ENCODE measurements at regions not wholly inside any gene's neighbourhood (a gene's known extent, or its start where the extent isn't known, plus 50 kb on each side); places are given as distances from the start of the nearest gene placed in this dataset.
A peak's percentile ranks its signal among the peaks of the same experiment; 100 is the strongest.
"Not testable (repeated sequence)": the region's sequence is repeated elsewhere in the genome, so short reads cannot be mapped to it uniquely, and the experiment has no call there.

- Mint-ChIP-seq H3K4me1 (peaks cover 4% of the 10 kb centered on the region), H3K4me3 (no peak overlapping the region), H3K27me3 (ENCODE audit: low read depth) (no peaks in the 10 kb centered on the region), H3K9me3 (no peaks in the 10 kb centered on the region), H3K27ac (no peak overlapping the region), H3K36me3 (ENCODE audit: low read depth) (no peaks in the 10 kb centered on the region)
- no peak for TF ChIP-seq CTCF (IDR thresholded peaks at IDR 0.05; ENCODE audit: unreplicated experiment in 3 of 3)
Observed at GRCh38 chr3:75342425-75342824, 321.7 kb upstream of the FRG2C start.

GRCh38 chr3:75350536-75350935 lies 313.6 kb upstream of the FRG2C start:
- H3K27ac Mint-ChIP-seq; H3K4me3 Mint-ChIP-seq; H3K4me1 Mint-ChIP-seq; H3K36me3 Mint-ChIP-seq (ENCODE audit: low read depth); H3K9me3 Mint-ChIP-seq: not testable (repeated sequence)
- H3K27me3 Mint-ChIP-seq (ENCODE audit: low read depth) = peaks cover 13% of the 10 kb centered on the region

- not testable (repeated sequence) for H3K4me3 Mint-ChIP-seq; H3K4me1 Mint-ChIP-seq; H3K36me3 Mint-ChIP-seq (ENCODE audit: low read depth); H3K9me3 Mint-ChIP-seq; H3K27me3 Mint-ChIP-seq (ENCODE audit: low read depth); H3K27ac Mint-ChIP-seq
Observed at GRCh38 chr3:75362086-75362784, 301.9 kb upstream of the FRG2C start.

GRCh38 chr3:75372964-75373363 lies 291.2 kb upstream of the FRG2C start:
- H3K27me3 Mint-ChIP-seq (ENCODE audit: low read depth) = peaks cover 18% of the 10 kb centered on the region
- not testable (repeated sequence) for H3K4me1 Mint-ChIP-seq

GRCh38 chr3:75379840-75380239 lies 284.3 kb upstream of the FRG2C start:
- H3K27ac Mint-ChIP-seq; H3K36me3 Mint-ChIP-seq (ENCODE audit: low read depth); H3K9me3 Mint-ChIP-seq; H3K4me3 Mint-ChIP-seq; H3K4me1 Mint-ChIP-seq; H3K27me3 Mint-ChIP-seq (ENCODE audit: low read depth): not testable (repeated sequence)

More at GRCh38 chr3:75372964-75373363, 291.2 kb upstream of the FRG2C start:
- not testable (repeated sequence) for H3K36me3 Mint-ChIP-seq (ENCODE audit: low read depth); H3K27ac Mint-ChIP-seq; H3K4me3 Mint-ChIP-seq
- H3K9me3 Mint-ChIP-seq = peaks cover 11% of the 10 kb centered on the region

GRCh38 chr3:75380276-75380771 lies 283.8 kb upstream of the FRG2C start:
- no peak for TF ChIP-seq CTCF (IDR thresholded peaks at IDR 0.05; ENCODE audit: unreplicated experiment in 3 of 3)
- no peaks in the 10 kb centered on the region for H3K9me3 Mint-ChIP-seq
- H3K36me3 Mint-ChIP-seq (ENCODE audit: low read depth) = no peaks in the 10 kb centered on the region
- no peak overlapping the region for H3K4me3 Mint-ChIP-seq
- H3K4me1 Mint-ChIP-seq = peaks cover 7% of the 10 kb centered on the region
- peak overlapping the region in 1 of 3 experiments; percentile 31 for H3K27ac Mint-ChIP-seq
- no peaks in the 10 kb centered on the region for H3K27me3 Mint-ChIP-seq (ENCODE audit: low read depth)

- H3K4me3 Mint-ChIP-seq; H3K27me3 Mint-ChIP-seq (ENCODE audit: low read depth); H3K27ac Mint-ChIP-seq; H3K36me3 Mint-ChIP-seq (ENCODE audit: low read depth); H3K9me3 Mint-ChIP-seq: not testable (repeated sequence)
- peaks cover 16% of the 10 kb centered on the region for H3K4me1 Mint-ChIP-seq
Observed at GRCh38 chr3:75384016-75384415, 280.1 kb upstream of the FRG2C start.

GRCh38 chr3:75388486-75389124 lies 275.5 kb upstream of the FRG2C start:
- H3K4me1 Mint-ChIP-seq = peaks cover 20% of the 10 kb centered on the region
- H3K4me3 Mint-ChIP-seq, H3K9me3 Mint-ChIP-seq: not testable (repeated sequence)

GRCh38 chr3:75393288-75393694 lies 270.8 kb upstream of the FRG2C start:
- peak overlapping the region in 1 of 3 experiments; percentile 91 for H3K27ac Mint-ChIP-seq
- H3K4me3 Mint-ChIP-seq; H3K9me3 Mint-ChIP-seq; H3K36me3 Mint-ChIP-seq (ENCODE audit: low read depth); H3K27me3 Mint-ChIP-seq (ENCODE audit: low read depth): not testable (repeated sequence)
- peaks cover 25% of the 10 kb centered on the region for H3K4me1 Mint-ChIP-seq

More at GRCh38 chr3:75388486-75389124, 275.5 kb upstream of the FRG2C start:
- H3K27ac Mint-ChIP-seq = peak overlapping the region; percentile 30 to 84 (median 78)
- H3K27me3 Mint-ChIP-seq (ENCODE audit: low read depth); H3K36me3 Mint-ChIP-seq (ENCODE audit: low read depth): not testable (repeated sequence)

- not testable (repeated sequence) for H3K36me3 Mint-ChIP-seq (ENCODE audit: low read depth); H3K9me3 Mint-ChIP-seq; H3K4me3 Mint-ChIP-seq; H3K27me3 Mint-ChIP-seq (ENCODE audit: low read depth)
- H3K4me1 Mint-ChIP-seq = peaks cover 18% of the 10 kb centered on the region
- H3K27ac Mint-ChIP-seq = peak overlapping the region in 2 of 3 experiments; percentile 88 to 91
Observed at GRCh38 chr3:75394102-75394501, 270.0 kb upstream of the FRG2C start.

- not testable (repeated sequence) for H3K27me3 Mint-ChIP-seq (ENCODE audit: low read depth)
Observed at GRCh38 chr3:75394562-75395360, 269.4 kb upstream of the FRG2C start.

More at GRCh38 chr3:75394562-75395360, 269.4 kb upstream of the FRG2C start:
- H3K4me3 Mint-ChIP-seq; H3K36me3 Mint-ChIP-seq (ENCODE audit: low read depth): not testable (repeated sequence)
- Mint-ChIP-seq H3K27ac (peak overlapping the region in 1 of 3 experiments; percentile 88), H3K4me1 (peaks cover 18% of the 10 kb centered on the region), H3K9me3 (peaks cover 10% of the 10 kb centered on the region)
